ENCODE measurements at regions not wholly inside any gene's neighbourhood (a gene's known extent, or its start where the extent isn't known, plus 50 kb on each side); places are given as distances from the start of the nearest gene placed in this dataset.
"Not testable (repeated sequence)": the region's sequence is repeated elsewhere in the genome, so short reads cannot be mapped to it uniquely, and the experiment has no call there.

- DNase-seq, result no peak
Observed at GRCh38 chr1:243996223-243996622, 54.9 kb upstream of the ZBTB18 start.

GRCh38 chr1:243991650-243992049 is 59.4 kb upstream of the ZBTB18 start:
- DNase-seq, result no peak

DNA sequence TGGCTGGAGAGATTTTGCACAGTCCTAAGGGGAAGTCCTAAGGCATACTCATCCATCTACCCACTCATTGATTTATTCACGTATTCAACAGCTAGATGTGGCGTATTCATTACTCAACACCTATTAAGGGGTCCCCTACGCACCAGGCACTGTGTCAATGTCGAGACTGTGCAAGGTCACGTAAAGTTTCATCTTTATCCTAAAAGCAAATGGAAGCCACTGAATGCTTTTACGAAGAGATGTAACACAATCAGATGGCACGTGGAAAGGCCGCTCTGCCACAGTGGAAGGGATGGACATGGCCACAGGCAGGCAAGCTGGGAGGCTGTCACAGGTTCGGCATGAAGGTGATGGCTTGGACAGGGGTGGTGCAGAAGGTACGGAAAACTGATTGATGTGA is 66.3 kb upstream of the ZBTB18 start:
- no peak for DNase-seq

GRCh38 chr1:243982447-243983018 is 68.5 kb upstream of the ZBTB18 start:
- no peak for DNase-seq

GRCh38 chr1:243980471-243980870 is 70.6 kb upstream of the ZBTB18 start:
- no peak for DNase-seq

GRCh38 chr1:243980071-243980470 is 71.0 kb upstream of the ZBTB18 start:
- DNase-seq, result no peak

DNA sequence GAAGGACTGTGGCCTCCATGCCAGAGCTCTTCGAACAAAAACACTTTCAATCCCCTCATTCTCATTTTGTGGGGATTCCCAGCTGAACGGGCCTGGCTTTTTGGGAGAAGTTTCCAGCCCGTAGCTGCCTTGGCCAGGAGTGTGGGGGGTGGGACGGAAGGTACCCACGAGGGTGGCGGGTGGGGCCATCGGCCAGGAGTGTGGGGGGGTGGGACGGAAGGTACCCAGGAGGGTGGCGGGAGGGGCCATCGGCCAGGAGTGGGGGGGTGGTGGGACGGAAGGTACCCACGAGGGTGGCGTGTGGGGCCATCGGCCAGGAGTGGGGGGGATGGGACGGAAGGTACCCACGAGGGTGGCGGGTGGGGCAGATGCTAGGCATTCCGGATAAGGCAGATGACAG is 71.7 kb upstream of the ZBTB18 start:
- no peak for DNase-seq

DNA sequence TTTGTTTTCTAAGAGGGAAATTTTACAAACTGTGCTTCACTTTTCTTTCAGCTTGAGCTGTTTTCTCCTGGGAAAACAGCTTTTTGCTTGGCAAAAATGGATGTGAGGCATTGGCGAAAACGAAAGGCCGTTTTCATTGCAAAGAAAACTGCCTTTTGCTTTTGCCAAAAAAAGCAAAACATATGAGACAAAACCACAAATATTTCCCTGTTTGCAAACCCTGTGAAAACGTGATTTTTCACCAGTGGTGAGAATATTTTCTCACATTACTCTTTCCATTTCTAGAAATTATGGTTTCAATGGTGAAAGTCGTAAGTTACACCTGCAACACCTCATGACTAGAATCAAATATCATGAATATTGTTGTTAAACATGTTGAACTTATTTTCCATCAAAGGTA is 74.0 kb upstream of the ZBTB18 start:
- no peak for DNase-seq

DNA sequence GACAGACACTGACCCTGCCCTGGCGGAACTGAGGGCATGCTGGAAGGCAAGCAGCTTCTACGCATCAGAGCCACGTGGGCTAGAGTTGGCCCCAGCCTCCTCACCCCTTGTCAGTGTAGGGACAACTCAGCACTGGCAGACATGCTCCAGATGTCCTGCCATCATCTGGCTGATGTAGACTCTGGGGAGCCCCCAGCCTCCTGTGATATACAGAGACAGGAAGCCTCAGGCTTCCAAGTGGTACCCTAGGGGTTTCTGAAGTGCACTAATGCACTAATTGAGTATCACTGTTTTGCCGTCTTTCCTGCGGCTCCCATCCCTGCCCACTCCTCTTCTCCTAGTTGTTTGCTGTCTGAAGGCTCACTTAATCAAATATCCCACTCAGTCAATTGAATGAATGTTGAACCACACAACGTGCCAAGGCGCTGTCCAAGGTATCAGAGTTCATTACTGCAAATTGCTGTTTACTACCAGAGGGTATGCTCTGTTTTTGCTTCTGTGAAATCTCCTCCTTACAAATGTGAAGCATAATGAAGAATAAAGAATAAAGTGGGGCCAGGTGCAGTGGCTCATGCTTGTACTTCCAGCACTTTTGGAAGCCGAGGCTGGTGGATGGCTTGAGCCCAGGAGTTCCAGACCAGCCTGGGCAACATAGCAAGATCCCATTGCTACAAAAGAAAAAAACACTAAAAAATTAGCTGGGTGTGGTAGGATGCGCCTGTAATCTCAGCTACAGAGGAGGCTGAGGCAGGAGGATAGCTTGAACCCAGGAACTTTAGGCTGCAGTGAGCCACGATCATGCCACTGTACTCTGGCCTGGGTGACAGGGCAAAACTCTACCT is 76.4 kb upstream of the ZBTB18 start:
- no peak for DNase-seq

DNA sequence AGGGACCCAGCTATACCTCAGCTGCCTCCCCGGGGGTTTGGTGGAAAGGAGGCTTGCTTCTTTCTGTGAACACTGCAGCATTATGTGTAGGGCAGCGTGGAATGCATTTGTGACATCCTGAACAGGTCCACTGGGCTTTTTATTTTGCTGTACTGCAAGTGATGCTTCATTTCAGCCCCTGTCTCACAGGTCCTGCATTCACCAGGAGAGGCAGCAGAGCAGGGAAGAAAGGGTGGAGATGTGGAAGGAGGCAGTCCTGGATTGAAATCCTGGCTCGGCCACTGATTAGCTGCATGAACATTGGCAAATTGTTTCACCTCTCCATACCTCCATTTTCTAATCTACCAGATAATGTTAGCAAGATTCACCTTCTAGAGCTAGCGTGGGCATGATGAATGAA is 77.9 kb upstream of the ZBTB18 start:
- DNase-seq, result no peak

DNA sequence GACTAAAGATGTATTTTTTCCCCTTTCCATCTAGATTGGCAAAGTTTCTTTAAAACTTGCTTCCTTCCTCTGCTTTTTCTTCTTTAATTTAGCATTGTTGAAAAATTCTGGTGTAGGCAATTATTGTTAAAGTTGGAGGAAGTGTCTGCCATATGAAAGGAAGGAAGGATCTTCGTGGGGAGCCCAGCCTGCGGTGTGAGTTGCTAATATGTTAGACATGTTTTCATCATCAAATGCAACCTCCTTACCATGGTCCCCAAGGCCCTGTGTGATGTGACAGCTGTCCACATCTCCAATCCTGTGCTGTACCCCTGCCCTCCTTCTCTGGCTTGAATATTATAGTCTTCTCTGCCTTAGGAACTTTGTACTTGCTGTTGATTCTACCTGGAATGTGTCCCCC is 81.0 kb upstream of the ZBTB18 start:
- DNase-seq, result no peak

DNA sequence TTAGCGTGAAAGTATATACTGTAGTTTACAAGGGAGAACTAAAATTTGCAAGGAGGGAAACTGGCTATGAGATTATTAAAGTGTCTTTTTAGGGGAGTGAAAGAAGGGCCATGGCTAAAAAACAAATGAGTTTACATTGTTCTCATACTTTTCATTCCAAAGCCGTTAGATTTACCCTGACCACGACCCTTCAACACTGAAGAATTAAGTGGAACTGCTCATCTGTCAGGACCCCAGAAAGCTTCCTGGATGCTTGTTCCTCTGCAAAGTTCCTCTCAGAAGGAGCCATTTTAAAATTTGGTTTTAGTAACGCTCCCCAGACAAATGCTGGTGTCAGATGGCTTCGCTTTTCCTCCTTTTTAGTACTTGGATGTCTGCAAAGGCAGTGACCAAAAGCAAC is 82.7 kb upstream of the ZBTB18 start:
- no peak for DNase-seq

- no peak for DNase-seq
Observed at GRCh38 chr1:243964915-243965314, 86.2 kb upstream of the ZBTB18 start.

- DNase-seq, result no peak
Observed at GRCh38 chr1:243963571-243963970, 87.5 kb upstream of the ZBTB18 start.

- no peak for DNase-seq
Observed at GRCh38 chr1:243962541-243962940, 88.5 kb upstream of the ZBTB18 start.

DNA sequence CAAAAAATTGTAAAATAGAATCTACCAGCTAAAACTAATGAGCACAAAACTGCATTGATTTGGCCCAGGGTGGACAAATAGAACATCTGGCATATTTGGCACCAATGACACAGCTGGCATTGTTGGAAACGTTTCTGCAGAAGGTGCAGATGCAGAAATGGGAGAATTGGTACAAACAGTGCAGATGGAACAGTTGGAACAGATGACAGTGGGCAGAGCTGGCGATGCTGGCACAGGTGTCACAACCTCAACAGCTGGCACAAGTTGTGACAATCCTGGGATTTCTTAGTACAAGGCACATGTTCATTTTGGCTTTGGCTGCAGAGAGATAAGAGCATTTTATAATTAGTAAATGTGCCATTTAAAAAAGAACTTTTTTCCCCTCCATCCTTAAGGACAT is 91.1 kb upstream of the ZBTB18 start:
- no peak for DNase-seq

DNA sequence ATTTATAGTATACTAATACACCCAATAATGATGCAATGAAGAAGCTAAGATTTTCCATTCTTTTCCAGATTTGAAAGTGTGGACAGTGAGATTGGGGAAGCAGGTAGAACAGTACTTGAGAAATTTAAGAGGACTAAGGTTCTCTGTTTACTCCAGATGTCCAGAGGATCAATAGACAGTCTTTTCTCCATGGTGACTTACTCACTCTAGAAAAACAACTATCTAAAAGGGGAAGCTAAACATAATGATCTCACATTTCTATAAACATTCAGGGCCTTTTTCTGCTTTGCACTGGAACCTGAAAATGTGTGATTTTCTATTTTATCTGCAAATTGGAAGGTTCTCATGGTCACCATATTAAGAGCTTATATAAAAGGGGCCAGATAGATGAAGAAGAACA is 93.9 kb upstream of the ZBTB18 start:
- no peak for DNase-seq

DNA sequence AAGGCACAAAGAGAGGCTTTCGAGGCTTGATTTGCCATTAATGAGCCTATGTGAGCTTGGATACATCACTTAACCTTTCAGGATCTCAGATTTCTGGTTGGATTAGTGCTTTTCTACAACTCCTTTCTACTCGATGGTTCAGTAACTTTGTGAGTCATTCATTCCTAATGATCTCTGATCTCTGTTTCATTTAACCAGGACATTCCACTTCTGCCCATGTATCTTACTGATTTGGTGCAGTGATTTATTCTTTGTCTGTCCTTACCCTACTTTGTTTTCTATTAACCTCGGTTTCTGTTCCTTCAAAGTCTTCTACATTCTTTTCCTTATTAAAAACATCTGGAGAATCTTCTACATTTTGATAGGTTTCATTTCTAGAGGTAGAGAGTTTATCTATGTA is 94.6 kb upstream of the ZBTB18 start:
- DNase-seq, result no peak

DNA sequence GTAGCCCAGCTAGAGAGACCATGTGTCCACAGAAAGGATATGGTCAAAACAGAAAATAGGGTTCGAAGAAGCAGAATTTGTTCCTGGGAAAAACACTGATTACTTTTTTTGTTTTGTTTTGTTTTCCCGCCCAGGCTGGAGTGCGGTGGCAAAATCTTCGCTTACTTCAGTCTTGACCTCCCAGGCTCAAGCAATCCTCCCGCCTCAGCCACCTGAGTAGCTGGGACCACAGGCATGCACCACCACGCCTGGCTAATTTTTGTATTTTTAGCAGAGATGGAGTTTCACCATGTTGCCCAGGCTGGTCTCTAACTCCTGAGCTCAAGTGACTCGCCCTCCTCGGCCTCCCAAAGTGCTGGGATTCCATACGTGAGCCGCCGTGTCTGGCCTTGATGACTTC is 99.9 kb upstream of the ZBTB18 start:
- DNase-seq, result not testable (repeated sequence)

GRCh38 chr1:243950166-243950565 is 100.1 kb upstream of the AKT3 start:
- DNase-seq, result no peak

DNA sequence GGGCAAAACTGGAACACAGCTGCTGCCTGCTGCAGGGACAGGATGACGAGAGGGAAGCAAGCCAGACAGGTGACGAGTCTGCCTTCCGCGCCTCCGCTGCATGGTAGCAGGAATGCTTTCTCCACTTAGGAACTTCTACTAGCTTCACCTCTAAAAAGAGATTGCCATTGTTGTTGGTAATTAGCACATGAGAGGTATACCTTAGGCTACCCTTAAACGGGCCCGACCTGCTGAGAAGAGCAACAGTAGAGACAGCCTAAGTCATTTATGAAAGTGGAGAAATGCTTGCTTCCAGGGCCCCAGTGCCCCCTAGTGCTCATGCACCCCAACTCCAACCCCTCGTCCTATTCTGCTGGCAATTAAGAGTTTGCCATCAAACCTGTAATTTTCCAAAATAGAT is 96.9 kb upstream of the AKT3 start:
- DNase-seq, result peak; percentile 35 to 36

DNA sequence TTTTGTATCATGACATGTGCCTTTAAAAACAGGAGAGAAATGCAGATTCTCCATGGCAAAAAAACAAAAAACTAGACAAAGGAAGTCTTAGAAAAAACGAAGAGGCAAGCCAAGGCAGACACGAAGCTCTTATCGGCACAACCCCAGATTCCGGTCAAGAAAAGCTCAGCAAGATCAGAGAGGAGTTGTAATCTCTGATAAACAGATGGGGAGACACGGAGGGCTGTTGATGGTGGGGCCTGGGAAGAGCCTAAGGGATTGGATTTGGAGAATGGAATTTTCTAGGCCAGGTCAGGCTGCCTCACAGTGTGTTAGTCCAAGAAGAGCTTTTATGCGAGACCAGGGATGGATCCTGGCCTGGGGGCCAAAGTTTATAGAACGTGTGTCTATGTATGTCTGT is 96.2 kb upstream of the AKT3 start:
- DNase-seq, result no peak

DNA sequence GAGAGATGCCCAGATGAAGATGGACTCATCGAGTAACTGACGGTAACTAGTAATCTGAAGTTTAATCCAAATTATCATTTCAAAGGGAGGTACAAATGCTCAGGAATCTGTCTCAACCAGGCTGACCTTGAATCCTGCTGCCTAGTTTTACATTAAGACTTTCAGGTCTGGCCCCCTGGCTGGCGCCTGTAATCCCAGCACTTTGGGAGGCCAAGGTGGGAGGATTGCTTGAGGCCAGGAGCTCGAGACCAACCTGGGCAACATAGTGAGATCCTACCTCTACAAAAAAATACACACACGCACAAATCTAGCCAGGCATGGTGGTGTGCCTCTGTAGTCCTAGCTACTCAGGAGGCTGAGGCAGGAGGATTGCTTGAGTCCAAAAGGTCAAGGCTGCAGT is 95.7 kb upstream of the AKT3 start:
- DNase-seq, result no peak

DNA sequence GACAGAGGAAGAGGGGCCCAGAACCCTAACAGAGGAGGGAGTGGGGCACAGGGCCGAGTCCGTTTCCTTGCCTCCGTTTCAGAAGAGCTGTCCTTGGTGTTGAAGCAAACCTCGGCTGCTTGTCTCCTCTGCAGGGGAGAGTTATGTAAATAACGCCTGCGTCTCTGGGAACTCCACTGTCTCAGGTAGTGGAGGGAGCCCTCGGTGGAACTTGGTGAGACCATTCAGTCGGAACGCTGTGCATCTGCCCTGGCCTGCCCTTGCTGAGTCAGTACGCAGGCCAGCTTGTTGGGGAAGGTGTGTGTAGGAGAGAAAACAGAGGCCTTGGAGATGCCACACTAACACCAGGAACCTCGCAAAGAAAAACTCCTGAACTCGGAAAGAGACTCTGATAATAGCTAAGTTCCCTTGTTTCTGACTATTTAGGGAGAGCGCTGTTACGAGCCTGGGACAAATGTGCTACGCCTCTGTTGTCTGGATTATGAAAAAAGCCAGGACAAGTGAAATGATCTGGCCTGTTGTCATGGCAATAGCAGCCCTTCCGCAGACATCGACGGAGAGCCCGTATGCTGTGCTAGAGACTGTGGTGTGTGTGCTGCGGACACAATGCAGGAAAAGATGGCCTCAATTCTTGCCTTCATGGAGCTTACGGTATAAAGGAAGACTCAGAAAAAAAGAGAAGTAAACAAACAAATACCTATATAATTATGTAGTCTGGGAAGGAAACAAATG is 94.6 kb upstream of the AKT3 start:
- no peak for DNase-seq
